Kidney (tissue), 13 donors: ENCODE measurements at regions not wholly inside any gene's neighbourhood (a gene's known extent, or its start where the extent isn't known, plus 50 kb on each side); places are given as distances from the start of the nearest gene placed in this dataset.

Experiments
- DNase-seq, 5 donors: peaks; one replicate each; pipeline ENCODE4 v3.0.0-alpha.2; 2013 to 2020
- FAIRE-seq: peaks from 2 replicates; lab custom pipeline; 2012; peaks lifted over from hg19 to GRCh38; lab: Jason Lieb, UNC
- H3K27ac ChIP-seq, 2 donors: one replicate each; pipeline ENCODE4 v1.7.0; 2013; ENCODE audit warnings: low read depth in 2 of 2, low read length in 2 of 2, inconsistent platforms in 1 of 2
- H3K27me3 ChIP-seq: one replicate; pipeline ENCODE4 v1.7.1; 2013; ENCODE audit warnings: low read length, inconsistent platforms; ENCODE audit not compliant: control insufficient read depth, insufficient read depth
- H3K36me3 ChIP-seq, 3 donors: one replicate each; pipeline versions ENCODE4 v1.7.0 to v1.7.1; 2013; ENCODE audit warnings: low read length in 3 of 3, control low read depth in 1 of 3, inconsistent platforms in 1 of 3; ENCODE audit not compliant: insufficient read depth in 3 of 3, control insufficient read depth in 2 of 3
- H3K4me1 ChIP-seq, 3 donors: one replicate each; pipeline versions ENCODE4 v1.7.0 to v1.7.1; 2013; ENCODE audit warnings: low read length in 3 of 3, inconsistent platforms in 1 of 3, low read depth in 1 of 3; ENCODE audit not compliant: control insufficient read depth in 2 of 3, insufficient read depth in 2 of 3
- H3K4me3 ChIP-seq, 3 donors: one replicate each; pipeline versions ENCODE4 v1.7.0 to v1.8.1; 2013; ENCODE audit warnings: low read length in 3 of 3, control low read depth in 1 of 3, inconsistent platforms in 1 of 3
- H3K9ac ChIP-seq, 3 donors: one replicate each; pipeline versions ENCODE4 v1.7.0 to v1.7.1; 2013; ENCODE audit warnings: low read length in 3 of 3, control low read depth in 1 of 3, inconsistent platforms in 1 of 3
- H3K9me3 ChIP-seq, 3 donors: one replicate each; pipeline versions ENCODE4 v1.7.0 to v1.7.1; 2013; ENCODE audit warnings: low read length in 3 of 3, control low read depth in 1 of 3, inconsistent platforms in 1 of 3; ENCODE audit not compliant: control insufficient read depth in 2 of 3, insufficient read depth in 1 of 3
- CTCF ChIP-seq: IDR thresholded peaks from 3 replicates; pipeline ENCODE4 v1.5.1; 2012; ENCODE audit warnings: mild to moderate bottlenecking, moderate library complexity, borderline replicate concordance; ENCODE audit not compliant: insufficient read depth; ENCODE audit errors: extremely low read depth
- intact Hi-C: fragments of 100-400 bp; cut with DNase I; formaldehyde crosslinking; loops from one replicate; pipeline ENCODE4 v1.11.1; 2022
- donor health status: control.
- donor health status: control.
- donor health status: control.
- donor health status: control.
- donor health status: control.
- donor health status: DM: yes; HTN: yes; CAD: no.
- donor health status: Normal renal cell carcinoma (clear cell type).

DNA sequence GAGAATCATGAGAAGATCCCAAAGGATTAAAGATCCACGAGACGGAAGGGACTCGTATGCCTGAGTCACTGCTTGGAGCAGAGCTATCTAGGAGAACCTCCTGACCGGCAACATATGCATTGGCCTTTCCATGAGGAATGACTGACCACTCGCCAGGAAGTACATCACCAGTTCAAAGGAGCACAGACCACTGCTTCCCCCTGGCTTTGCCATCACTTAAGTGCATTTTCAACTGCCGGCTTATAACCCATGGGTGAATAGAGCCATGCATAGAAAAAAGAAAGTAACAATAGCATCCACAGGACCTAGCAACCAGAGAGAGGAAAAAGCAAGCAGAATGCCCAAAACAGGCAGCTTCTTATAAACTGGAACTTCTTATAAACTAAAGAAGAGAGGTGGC, 98.3 kb upstream of the ZC3H12C start:
- FAIRE-seq = no peak
- Histone ChIP-seq H3K4me1 (no peaks in the 10 kb centered on the region), H3K27ac (no peak overlapping the region), H3K27me3 (no peaks in the 10 kb centered on the region), H3K4me3 (no peak overlapping the region), H3K9ac (no peak overlapping the region), H3K36me3 (no peaks in the 10 kb centered on the region), H3K9me3 (no peaks in the 10 kb centered on the region)
- DNase-seq = no peak
- TF ChIP-seq CTCF = no peak
- intact Hi-C loops = no loop called here

- Histone ChIP-seq H3K4me3 (no peak overlapping the region), H3K9me3 (no peaks in the 10 kb centered on the region), H3K27ac (no peak overlapping the region), H3K9ac (no peak overlapping the region), H3K27me3 (no peaks in the 10 kb centered on the region), H3K4me1 (no peaks in the 10 kb centered on the region), H3K36me3 (no peaks in the 10 kb centered on the region)
- TF ChIP-seq CTCF = no peak
- FAIRE-seq = no peak
- intact Hi-C loops = no loop called here
- no peak for DNase-seq
Observed at GRCh38 chr11:109996060-109996459, 97.1 kb upstream of the ZC3H12C start.

DNA sequence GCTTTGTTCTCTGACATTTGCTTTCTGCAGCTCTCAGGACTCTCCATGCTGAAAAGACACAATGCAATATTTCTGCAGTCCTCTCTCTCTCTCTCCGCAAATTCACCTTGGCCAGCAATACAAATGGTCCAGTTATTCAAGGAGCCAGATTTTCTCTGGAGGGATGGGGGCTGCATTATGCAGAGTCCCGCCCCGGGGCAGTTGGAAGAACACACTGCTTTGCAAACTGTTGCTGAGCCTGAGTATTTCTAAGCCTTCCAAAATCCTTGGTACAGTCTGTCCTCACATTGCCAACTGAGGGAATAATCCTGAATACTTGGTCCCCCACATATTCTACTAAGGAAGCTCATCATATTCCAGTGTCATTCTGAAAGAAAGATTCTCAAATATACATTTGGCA, 94.3 kb upstream of the ZC3H12C start:
- no peak overlapping the region for H3K9ac ChIP-seq
- intact Hi-C loops = no loop called here
- no peak for FAIRE-seq

More for the DNA sequence above, 94.3 kb upstream of the ZC3H12C start:
- no peaks in the 10 kb centered on the region for H3K4me1 ChIP-seq
- H3K27ac ChIP-seq = no peak overlapping the region
- no peaks in the 10 kb centered on the region for H3K36me3 ChIP-seq
- H3K9me3 ChIP-seq = no peaks in the 10 kb centered on the region
- TF ChIP-seq CTCF = no peak
- no peak for DNase-seq
- no peaks in the 10 kb centered on the region for H3K27me3 ChIP-seq
- H3K4me3 ChIP-seq = no peak overlapping the region
